Stimulated activated CD4-positive, alpha-beta T cell treated with anti-CD3 and anti-CD28 coated beads, Interleukin-1b, Interleukin-23, amount 100 ng/mL, for 4 hours (primary cell): ENCODE measurements at regions not wholly inside any gene's neighbourhood (a gene's known extent, or its start where the extent isn't known, plus 50 kb on each side); places are given as distances from the start of the nearest gene placed in this dataset.

ENCODE experiments used
- DNase-seq, 2 donors: peaks; one replicate each; pipeline ENCODE4 v3.0.0-alpha.2; 2020; ENCODE audit warnings: low read depth in 2 of 2

DNA sequence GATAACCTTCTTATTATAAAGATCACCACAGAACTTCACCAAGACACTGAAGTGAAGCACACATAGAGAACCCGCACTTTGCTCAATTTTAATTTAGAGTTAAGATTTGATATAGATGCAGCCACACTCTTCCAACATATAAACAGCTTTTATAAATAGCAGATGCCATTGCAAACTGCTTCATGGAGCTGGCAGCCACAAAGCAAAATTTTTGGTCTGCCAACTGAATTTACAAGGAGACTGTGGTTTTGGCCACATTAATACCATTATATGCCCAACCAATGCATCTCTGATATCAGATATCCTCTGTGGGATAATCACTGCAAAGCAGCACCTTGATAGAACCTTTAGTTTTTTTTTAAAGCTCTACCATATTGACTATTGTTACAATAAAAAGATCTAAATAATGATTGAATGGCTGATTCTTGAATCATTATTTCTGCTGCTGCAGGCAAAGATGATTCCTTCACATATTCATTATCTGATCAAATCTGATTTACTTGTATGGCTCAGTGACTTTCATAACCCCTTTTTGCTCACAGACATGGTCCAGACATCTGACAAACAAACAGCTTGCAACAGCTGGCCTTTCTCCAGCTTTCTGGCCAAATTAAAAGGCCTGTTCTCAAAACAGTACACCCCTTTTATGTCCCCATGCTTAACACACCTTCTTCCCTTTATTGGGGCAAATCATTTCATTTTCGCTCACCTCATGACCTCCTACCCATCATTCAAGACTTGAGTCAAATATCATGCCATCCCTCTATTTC lies 88.4 kb downstream of the METTL4 start:
- DNase-seq = no peak

DNA sequence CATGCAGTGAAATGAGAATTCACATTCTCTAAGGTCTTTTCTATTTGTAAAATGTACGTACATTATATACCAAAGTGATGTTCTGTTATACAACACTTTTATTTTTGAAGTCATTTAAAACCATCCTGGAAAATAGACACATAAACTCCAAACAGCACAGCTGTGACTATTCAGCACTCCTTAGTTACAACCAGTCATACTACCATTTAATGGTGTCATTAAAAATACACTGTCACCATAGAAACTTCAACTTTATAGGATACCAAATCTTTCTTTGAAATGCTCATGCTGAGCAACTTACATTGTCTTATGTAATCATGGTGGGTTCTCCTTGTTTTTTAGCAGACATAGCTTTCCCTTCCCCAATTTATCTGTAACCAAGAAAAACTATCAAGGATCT lies 85.3 kb downstream of the METTL4 start:
- no peak for DNase-seq

GRCh38 chr18:2486426-2486825 lies 84.9 kb downstream of the METTL4 start:
- DNase-seq = no peak
